Heart right ventricle (tissue), 16 donors: ENCODE measurements at regions not wholly inside any gene's neighbourhood (a gene's known extent, or its start where the extent isn't known, plus 50 kb on each side); places are given as distances from the start of the nearest gene placed in this dataset.

Source experiments
- ATAC-seq, 8 donors: fragments of 200-7000 bp; cut with Tn5 transposase; one replicate each; pipeline ENCODE4 v1.9.1; 2020; ENCODE audit warnings: mild to moderate bottlenecking in 8 of 8, moderate library complexity in 8 of 8, moderate number of reproducible peaks in 1 of 8
- DNase-seq, 2 donors: peaks; one replicate each; pipeline ENCODE4 v3.0.0-alpha.2; 2020
- H3K27ac ChIP-seq, 10 donors: fragments of 200-600 bp; sonication (generic) in 2 of 10; one replicate each; pipeline versions ENCODE4 v1.5.0 to v1.8.0; 2020 to 2022; ENCODE audit warnings: mild to moderate bottlenecking in 3 of 10
- H3K27me3 ChIP-seq, 7 donors: fragments of 200-600 bp; one replicate each; pipeline ENCODE4 v1.8.0; 2021 to 2022; ENCODE audit warnings: mild to moderate bottlenecking in 2 of 7
- H3K36me3 ChIP-seq, 9 donors: fragments of 200-600 bp; sonication (generic) in 1 of 9; one replicate each; pipeline versions ENCODE4 v1.5.0 to v1.8.0; 2020 to 2022; ENCODE audit warnings: mild to moderate bottlenecking in 2 of 9
- H3K4me1 ChIP-seq, 9 donors: fragments of 200-600 bp; sonication (generic) in 1 of 9; one replicate each; pipeline versions ENCODE4 v1.5.0 to v1.8.0; 2020 to 2022; ENCODE audit warnings: mild to moderate bottlenecking in 4 of 9
- H3K4me3 ChIP-seq, 10 donors: fragments of 200-600 bp; sonication (generic) in 2 of 10; one replicate each; pipeline versions ENCODE4 v1.5.0 to v1.8.0; 2020 to 2022; ENCODE audit warnings: mild to moderate bottlenecking in 7 of 10, moderate library complexity in 2 of 10
- H3K9me3 ChIP-seq, 11 donors: fragments of 200-600 bp in 10 of 11; sonication (generic) in 2 of 11; one replicate each; pipeline versions ENCODE4 v1.5.0 to v1.8.0; 2013 to 2022; ENCODE audit warnings: mild to moderate bottlenecking in 2 of 11, control low read depth in 1 of 11, moderate library complexity in 1 of 11
- WGBS, 2 donors: extraction: QIAGEN DNeasy Blood & Tissue Kit; methylation state at CpG; one replicate each; pipeline ENCODE4 v1.1.7; 2013; ENCODE audit warnings: inconsistent platforms in 1 of 2; 5-methylcytosine and 5-hydroxymethylcytosine counted together
- intact Hi-C, 10 donors: fragments of 100-400 bp; cut with DNase I; formaldehyde crosslinking; loops; one replicate each; pipeline versions ENCODE4 v1.11.1 to v1.14.2; 2022
- TF ChIP-seq, protein P1 (sequence below), 9 donors: fragments of 200-600 bp; sonication (generic) in 2 of 9; IDR thresholded peaks; one replicate each; pipeline versions ENCODE4 v1.5.0 to v1.8.0; 2021 to 2022; ENCODE audit warnings: antibody characterized with exemption in 9 of 9, mild to moderate bottlenecking in 5 of 9, moderate library complexity in 1 of 9
- donor health status: Arrhythmogenic right ventricular cardiomyopathy.
- donor health status: ischemic (EF 13 %, LVEDD 7.1; RV severe dilation, severe dysfunction).
- donor health status: healthy with polysubstance abuse.
- donor health status: DM: no; HTN: yes; CAD: no.
- donor health status: DM: no; HTN: no; CAD: no.
- donor health status: ischemic (EF 25% LVEDD 6.9; RV normal size, moderate dysfunction).
- donor health status: ischemic (EF 25% LVEDD 5.7; RV mildly dilated, moderate dysfunction).
- donor health status: healthy.
- donor health status: DM: yes; HTN: yes; CAD: no.
- donor health status: Ischemic cardiomyopathy.
- donor health status: ischemic (EF 35%, LVEDD 5.7; RV mildly dilated, moderate dysfunction).
- donor health status: nonischemic (EF 11% LVEDD 7.7; RV severe dilation, severe dysfunction).
- donor health status: DM: yes; HTN: yes; CAD: no.
- donor health status: PGD.
- donor health status: ischemic (EF 29% LVEDD 5.4; RV normal size, mild dysfunction).
- donor health status: nonischemic (EF 23%, LVEDD 6.1; RV moderate dilation, normal function).

DNA sequence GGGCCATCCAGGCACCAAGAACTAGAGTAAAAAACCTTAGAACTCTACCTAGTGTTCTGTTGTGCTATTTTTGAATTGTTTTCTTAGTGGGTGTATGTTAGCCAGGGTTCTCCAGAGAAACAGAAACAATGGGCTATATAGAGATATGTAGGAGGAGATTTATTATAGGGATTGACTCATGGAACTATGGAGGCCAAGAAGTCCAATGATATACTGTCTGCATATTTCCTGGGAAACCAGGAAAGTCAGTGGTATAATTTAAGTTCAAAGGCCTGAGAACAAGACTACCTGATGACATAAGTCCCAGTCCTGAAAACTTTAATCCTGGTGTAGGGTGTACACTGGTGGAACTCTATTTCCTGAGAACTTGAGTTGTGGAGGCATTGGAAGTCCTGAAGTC is 108.7 kb upstream of the ACVR1 start:
- no peak for ATAC-seq
- Histone ChIP-seq H3K27me3 (no peaks in the 10 kb centered on the region), H3K4me3 (no peak overlapping the region), H3K27ac (no peak overlapping the region), H3K4me1 (no peaks in the 10 kb centered on the region), H3K36me3 (no peaks in the 10 kb centered on the region), H3K9me3 (peaks cover 0 to 14% (median 3%) of the 10 kb centered on the region in 11 donors)
- TF ChIP-seq, protein P1, sequence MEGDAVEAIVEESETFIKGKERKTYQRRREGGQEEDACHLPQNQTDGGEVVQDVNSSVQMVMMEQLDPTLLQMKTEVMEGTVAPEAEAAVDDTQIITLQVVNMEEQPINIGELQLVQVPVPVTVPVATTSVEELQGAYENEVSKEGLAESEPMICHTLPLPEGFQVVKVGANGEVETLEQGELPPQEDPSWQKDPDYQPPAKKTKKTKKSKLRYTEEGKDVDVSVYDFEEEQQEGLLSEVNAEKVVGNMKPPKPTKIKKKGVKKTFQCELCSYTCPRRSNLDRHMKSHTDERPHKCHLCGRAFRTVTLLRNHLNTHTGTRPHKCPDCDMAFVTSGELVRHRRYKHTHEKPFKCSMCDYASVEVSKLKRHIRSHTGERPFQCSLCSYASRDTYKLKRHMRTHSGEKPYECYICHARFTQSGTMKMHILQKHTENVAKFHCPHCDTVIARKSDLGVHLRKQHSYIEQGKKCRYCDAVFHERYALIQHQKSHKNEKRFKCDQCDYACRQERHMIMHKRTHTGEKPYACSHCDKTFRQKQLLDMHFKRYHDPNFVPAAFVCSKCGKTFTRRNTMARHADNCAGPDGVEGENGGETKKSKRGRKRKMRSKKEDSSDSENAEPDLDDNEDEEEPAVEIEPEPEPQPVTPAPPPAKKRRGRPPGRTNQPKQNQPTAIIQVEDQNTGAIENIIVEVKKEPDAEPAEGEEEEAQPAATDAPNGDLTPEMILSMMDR (IDR thresholded peaks at IDR 0.05) = no peak
- intact Hi-C loops = no loop called here
- DNase-seq = no peak

DNA sequence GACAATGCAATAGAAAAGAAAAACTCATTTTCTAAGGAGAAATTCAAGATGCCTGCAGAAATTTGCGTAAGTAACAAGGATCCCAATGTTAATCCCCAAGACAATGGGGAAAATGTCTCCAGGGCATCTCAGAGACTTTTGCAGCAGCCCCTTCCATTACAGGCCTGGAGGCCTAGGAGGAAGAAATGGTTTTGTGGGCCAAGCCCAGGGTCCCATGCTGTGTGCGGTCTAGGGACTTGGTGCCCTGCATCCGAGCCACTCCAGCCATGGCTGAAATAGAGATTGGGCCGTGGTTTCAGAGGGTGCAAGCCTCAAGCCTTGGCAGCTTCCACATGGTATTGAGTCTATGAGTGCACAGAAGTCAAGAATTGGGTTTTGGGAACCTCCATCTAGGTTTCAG is 103.9 kb upstream of the ACVR1 start:
- Histone ChIP-seq H3K27me3 (no peaks in the 10 kb centered on the region), H3K9me3 (peaks cover 0 to 22% (median 5%) of the 10 kb centered on the region in 11 donors), H3K4me3 (no peak overlapping the region), H3K4me1 (no peaks in the 10 kb centered on the region), H3K36me3 (no peaks in the 10 kb centered on the region), H3K27ac (no peak overlapping the region)
- WGBS, 2 donors = 87% methylated on average over 4 of the region's 4 CpGs
- ATAC-seq (no peak), DNase-seq (no peak)
- intact Hi-C loops = no loop called here
- TF ChIP-seq, protein P1 (IDR thresholded peaks at IDR 0.05) = no peak

DNA sequence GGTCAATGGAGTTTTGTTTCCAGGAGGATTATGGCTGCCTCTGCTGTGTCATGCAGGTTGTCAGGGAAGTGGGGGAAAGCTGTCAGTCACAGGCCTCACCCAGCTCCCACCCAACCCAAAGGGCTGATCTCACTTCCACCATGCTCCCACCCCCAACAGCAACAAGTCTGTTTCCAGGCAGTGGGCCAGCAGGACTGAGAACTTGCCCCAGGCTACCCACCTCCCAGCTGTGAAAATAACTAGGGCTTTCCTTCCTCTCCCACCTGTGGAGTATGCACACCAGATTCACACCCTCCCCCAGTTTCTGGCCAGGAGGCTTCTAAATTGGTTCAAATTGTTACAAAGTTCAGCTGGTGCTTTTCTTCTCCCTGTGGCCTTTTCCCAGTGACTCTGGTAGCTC is 95.6 kb upstream of the ACVR1 start:
- intact Hi-C loops = no loop called here
- Histone ChIP-seq H3K27ac (no peak overlapping the region), H3K27me3 (no peaks in the 10 kb centered on the region), H3K4me1 (no peaks in the 10 kb centered on the region), H3K36me3 (no peaks in the 10 kb centered on the region), H3K4me3 (no peak overlapping the region), H3K9me3 (no peaks in the 10 kb centered on the region)
- DNase-seq = no peak
- ATAC-seq = no peak
- TF ChIP-seq, protein P1 (IDR thresholded peaks at IDR 0.05) = no peak

DNA sequence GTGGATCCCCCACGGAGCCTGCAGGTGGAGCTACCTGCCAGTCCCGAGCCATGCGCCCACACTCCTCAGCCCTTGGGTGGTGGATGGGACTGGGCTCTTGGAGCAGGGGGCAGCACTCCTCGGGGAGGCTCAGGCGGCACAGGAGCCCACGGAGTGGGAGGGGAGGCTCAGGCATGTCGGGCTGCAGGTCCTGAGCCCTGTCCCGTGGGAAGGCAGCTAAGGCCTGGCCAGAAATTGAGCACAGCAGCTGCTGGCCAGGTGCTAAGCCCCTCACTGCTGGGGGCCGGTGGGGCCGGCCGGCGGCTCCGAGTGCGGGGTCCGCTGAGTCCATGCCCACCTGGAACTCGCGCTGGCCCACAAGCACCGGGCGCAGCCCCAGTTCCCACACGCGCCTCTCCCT is 91.7 kb upstream of the ACVR1 start:
- H3K4me1 ChIP-seq = no peaks in the 10 kb centered on the region
- TF ChIP-seq, protein P1 (IDR thresholded peaks at IDR 0.05) = no peak
- WGBS, 2 donors = 92 to 96% methylated on average over 21 of the region's 21 CpGs
- no peak overlapping the region for H3K27ac ChIP-seq
- H3K4me3 ChIP-seq = no peak overlapping the region
- DNase-seq (no peak), ATAC-seq (no peak)
- intact Hi-C loops = no loop called here
- no peaks in the 10 kb centered on the region for H3K36me3 ChIP-seq
- no peaks in the 10 kb centered on the region for H3K9me3 ChIP-seq
- no peaks in the 10 kb centered on the region for H3K27me3 ChIP-seq

DNA sequence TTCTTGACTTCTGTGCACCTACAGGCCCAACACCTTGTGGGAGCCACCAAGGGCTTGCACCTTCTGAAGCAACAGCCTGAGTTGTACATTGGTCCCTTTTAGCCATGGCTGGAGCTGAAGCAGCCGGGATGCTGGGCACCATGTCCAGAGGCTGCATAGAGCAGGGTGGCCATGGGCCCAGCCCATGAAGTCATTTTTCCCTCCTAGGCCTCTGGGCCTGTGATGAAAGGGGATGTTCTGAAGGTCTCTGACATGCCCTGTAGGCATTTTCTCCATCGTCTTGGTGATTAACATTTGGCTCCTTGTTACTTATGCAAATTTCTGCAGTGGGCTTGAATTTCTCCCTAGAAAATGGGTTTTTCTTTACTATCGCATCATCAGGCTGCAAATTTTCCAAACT is 83.1 kb upstream of the ACVR1 start:
- intact Hi-C loops = no loop called here
- Histone ChIP-seq H3K4me1 (no peaks in the 10 kb centered on the region), H3K27me3 (no peaks in the 10 kb centered on the region), H3K27ac (no peak overlapping the region), H3K4me3 (no peak overlapping the region), H3K9me3 (peaks cover 0 to 46% (median 10%) of the 10 kb centered on the region in 11 donors), H3K36me3 (no peaks in the 10 kb centered on the region)
- TF ChIP-seq, protein P1 (IDR thresholded peaks at IDR 0.05) = no peak
- WGBS, 2 donors = 87 to 89% methylated on average over 3 of the region's 3 CpGs
- no peak for ATAC-seq
- DNase-seq = no peak
